ENCODE measurements at regions not wholly inside any gene's neighbourhood (a gene's known extent, or its start where the extent isn't known, plus 50 kb on each side); places are given as distances from the start of the nearest gene placed in this dataset.

DNA sequence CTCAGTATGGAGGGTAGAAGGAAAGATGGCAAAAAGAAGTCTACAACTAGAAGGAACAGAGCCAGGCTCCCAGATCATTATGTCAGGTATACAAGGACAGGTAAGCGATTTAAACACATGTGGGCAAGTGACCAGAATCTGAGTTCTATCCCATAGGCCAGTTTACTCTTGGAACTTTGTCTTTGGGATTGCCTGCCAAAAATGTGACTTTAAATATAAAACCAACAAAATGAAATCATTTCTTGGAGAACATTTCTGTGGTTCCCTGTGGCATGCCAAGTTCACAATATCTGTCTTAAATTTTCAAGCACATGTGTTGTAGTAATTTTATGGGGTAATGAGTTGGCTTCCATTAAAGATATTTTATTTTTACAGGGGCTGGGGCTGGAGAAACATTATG is 141.0 kb downstream of the SLC17A6 start:
- H2AFZ ChIP-seq (ENCODE audit: control insufficient read depth, low read depth, low read length): no peak overlapping the region
- intact Hi-C loops (cut with micrococcal nuclease; ENCODE audit: unreplicated experiment) (no loop called here), in situ Hi-C loops (cut with MboI) (no loop called here)
- WGBS (ENCODE audit: insufficient coverage, insufficient replicate concordance, low lambda C conversion rate, missing lambda C conversion rate): 9% methylated on average over 1 of the region's 1 CpG
- ATAC-seq (no peak), DNase-seq (ENCODE audit: low read depth, low spot score) (no peak), FAIRE-seq (no peak)
- no peaks in the 10 kb centered on the region for H3K79me2 ChIP-seq (ENCODE audit: control insufficient read depth, insufficient read depth, low read length)
- no peaks in the 10 kb centered on the region for H3K9me3 ChIP-seq (replicated peaks; ENCODE audit: control insufficient read depth, insufficient read depth, low read length)
- no peaks in the 10 kb centered on the region for H4K20me1 ChIP-seq (ENCODE audit: control insufficient read depth, insufficient read depth)
- no peaks in the 10 kb centered on the region for H3K36me3 ChIP-seq (ENCODE audit: control insufficient read depth in 2 of 2, insufficient read depth in 2 of 2, low read length in 1 of 2)
- ChIA-PET SMC1A (ENCODE audit: uncharacterized antibody, unreplicated experiment) (no interaction called here), RAD21 (ENCODE audit: unreplicated experiment) (no interaction called here), POLR2A (no interaction called here), CTCF (no interaction called here)
- no peaks in the 10 kb centered on the region for H3K27me3 ChIP-seq (replicated peaks in 1 of 2; ENCODE audit: control insufficient read depth in 2 of 2, insufficient read depth in 2 of 2, low read length in 1 of 2)
- H3K4me2 ChIP-seq (ENCODE audit: control insufficient read depth, insufficient read depth): no peak overlapping the region
- H3K9ac ChIP-seq (ENCODE audit: control insufficient read depth, insufficient read depth, low read length): no peak overlapping the region
- BruUV-seq (replicated peaks): no TSS peak
- no peak overlapping the region for H3K4me3 ChIP-seq
- no peak for TF ChIP-seq LARP7 (IDR thresholded peaks at IDR 0.05)
- no peak for TF ChIP-seq SMC3 (IDR thresholded peaks at IDR 0.05; ENCODE audit: borderline replicate concordance, low read length)
- no peak for TF ChIP-seq NR2F1 (conservative IDR thresholded peaks at IDR 0.05)
- no peak for TF ChIP-seq SIN3A (IDR thresholded peaks at IDR 0.05; ENCODE audit: low read depth, low read length)
- no peak for TF ChIP-seq MEF2B (IDR thresholded peaks at IDR 0.05; ENCODE audit: partially characterized antibody, poor library complexity, severe bottlenecking)
- no peak for TF ChIP-seq SMAD5 (IDR thresholded peaks at IDR 0.05; ENCODE audit: low read depth)
- TF ChIP-seq ZBED1 (IDR thresholded peaks at IDR 0.05; ENCODE audit: borderline replicate concordance): no peak
- no peak for TF ChIP-seq POU2F2 (IDR thresholded peaks at IDR 0.05; ENCODE audit: borderline replicate concordance, low read depth, low read length)
- no peak for TF ChIP-seq KAT2A (conservative IDR thresholded peaks at IDR 0.05; ENCODE audit: control insufficient read depth, low read depth, low read length)
- TF ChIP-seq GATAD2B (conservative IDR thresholded peaks at IDR 0.05; ENCODE audit: low read depth): no peak
- H3K27ac ChIP-seq (ENCODE audit: control insufficient read depth, insufficient read depth): no peak overlapping the region
- H3K4me1 ChIP-seq (ENCODE audit: control insufficient read depth, insufficient read depth, low read length): no peaks in the 10 kb centered on the region

DNA sequence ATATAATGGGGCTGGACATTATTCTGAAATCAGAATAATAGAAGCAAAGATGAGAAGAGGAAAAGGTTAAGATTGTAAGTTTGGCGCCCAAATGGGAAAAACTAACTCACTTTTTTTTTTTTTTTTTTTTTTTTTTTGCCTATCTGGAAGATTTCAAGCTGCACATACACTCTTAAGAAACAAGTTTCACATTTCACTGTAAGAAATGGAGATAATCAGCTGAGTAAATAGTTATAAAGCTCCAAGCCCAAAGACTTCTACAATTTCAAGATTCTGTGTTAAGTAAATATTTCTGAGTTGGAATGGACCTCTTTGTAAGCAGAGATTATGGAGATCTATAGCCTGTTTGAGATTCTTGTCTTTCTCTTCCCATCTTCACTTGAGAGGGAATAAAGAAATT is 140.0 kb downstream of the SLC17A6 start:
- CTCF ChIA-PET: interaction anchor here (1.0 kb wide), 1 partner anchor 172 kb away, joined by 4 read pairs; no protein-coding TSS in a partner anchor
- no TSS peak for BruUV-seq (replicated peaks)
- Histone ChIP-seq H3K79me2 (ENCODE audit: control insufficient read depth, insufficient read depth, low read length) (no peaks in the 10 kb centered on the region), H4K20me1 (ENCODE audit: control insufficient read depth, insufficient read depth) (no peaks in the 10 kb centered on the region), H3K27ac (ENCODE audit: control insufficient read depth, insufficient read depth) (no peak overlapping the region), H3K4me3 (no peak overlapping the region), H3K27me3 (replicated peaks in 1 of 2; ENCODE audit: control insufficient read depth in 2 of 2, insufficient read depth in 2 of 2, low read length in 1 of 2) (no peaks in the 10 kb centered on the region), H3K9me3 (replicated peaks; ENCODE audit: control insufficient read depth, insufficient read depth, low read length) (no peaks in the 10 kb centered on the region), H3K9ac (ENCODE audit: control insufficient read depth, insufficient read depth, low read length) (no peak overlapping the region), H3K4me1 (ENCODE audit: control insufficient read depth, insufficient read depth, low read length) (no peaks in the 10 kb centered on the region), H3K36me3 (ENCODE audit: control insufficient read depth in 2 of 2, insufficient read depth in 2 of 2, low read length in 1 of 2) (no peaks in the 10 kb centered on the region), H2AFZ (ENCODE audit: control insufficient read depth, low read depth, low read length) (no peak overlapping the region), H3K4me2 (ENCODE audit: control insufficient read depth, insufficient read depth) (no peak overlapping the region)
- WGBS (ENCODE audit: insufficient coverage, insufficient replicate concordance, low lambda C conversion rate, missing lambda C conversion rate): 0% methylated on average over 1 of the region's 1 CpG
- SMC1A ChIA-PET (ENCODE audit: uncharacterized antibody, unreplicated experiment): no interaction called here
- no peak for FAIRE-seq
- in situ Hi-C loops (cut with MboI) (no loop called here), intact Hi-C loops (cut with micrococcal nuclease; ENCODE audit: unreplicated experiment) (no loop called here)
- RAD21 ChIA-PET (ENCODE audit: unreplicated experiment): interaction anchor here (0.6 kb wide), 1 partner anchor 34 kb away, joined by 3 read pairs; no protein-coding TSS in a partner anchor
- no peak for ATAC-seq
- TF ChIP-seq TBL1XR1 (IDR thresholded peaks at IDR 0.05; ENCODE audit: low read depth, low read length): no peak
- TF ChIP-seq, protein P1, sequence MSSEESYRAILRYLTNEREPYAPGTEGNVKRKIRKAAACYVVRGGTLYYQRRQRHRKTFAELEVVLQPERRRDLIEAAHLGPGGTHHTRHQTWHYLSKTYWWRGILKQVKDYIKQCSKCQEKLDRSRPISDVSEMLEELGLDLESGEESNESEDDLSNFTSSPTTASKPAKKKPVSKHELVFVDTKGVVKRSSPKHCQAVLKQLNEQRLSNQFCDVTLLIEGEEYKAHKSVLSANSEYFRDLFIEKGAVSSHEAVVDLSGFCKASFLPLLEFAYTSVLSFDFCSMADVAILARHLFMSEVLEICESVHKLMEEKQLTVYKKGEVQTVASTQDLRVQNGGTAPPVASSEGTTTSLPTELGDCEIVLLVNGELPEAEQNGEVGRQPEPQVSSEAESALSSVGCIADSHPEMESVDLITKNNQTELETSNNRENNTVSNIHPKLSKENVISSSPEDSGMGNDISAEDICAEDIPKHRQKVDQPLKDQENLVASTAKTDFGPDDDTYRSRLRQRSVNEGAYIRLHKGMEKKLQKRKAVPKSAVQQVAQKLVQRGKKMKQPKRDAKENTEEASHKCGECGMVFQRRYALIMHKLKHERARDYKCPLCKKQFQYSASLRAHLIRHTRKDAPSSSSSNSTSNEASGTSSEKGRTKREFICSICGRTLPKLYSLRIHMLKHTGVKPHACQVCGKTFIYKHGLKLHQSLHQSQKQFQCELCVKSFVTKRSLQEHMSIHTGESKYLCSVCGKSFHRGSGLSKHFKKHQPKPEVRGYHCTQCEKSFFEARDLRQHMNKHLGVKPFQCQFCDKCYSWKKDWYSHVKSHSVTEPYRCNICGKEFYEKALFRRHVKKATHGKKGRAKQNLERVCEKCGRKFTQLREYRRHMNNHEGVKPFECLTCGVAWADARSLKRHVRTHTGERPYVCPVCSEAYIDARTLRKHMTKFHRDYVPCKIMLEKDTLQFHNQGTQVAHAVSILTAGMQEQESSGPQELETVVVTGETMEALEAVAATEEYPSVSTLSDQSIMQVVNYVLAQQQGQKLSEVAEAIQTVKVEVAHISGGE (CRISPR knock-in tag; IDR thresholded peaks at IDR 0.05): no peak
- TF ChIP-seq, protein P2, sequence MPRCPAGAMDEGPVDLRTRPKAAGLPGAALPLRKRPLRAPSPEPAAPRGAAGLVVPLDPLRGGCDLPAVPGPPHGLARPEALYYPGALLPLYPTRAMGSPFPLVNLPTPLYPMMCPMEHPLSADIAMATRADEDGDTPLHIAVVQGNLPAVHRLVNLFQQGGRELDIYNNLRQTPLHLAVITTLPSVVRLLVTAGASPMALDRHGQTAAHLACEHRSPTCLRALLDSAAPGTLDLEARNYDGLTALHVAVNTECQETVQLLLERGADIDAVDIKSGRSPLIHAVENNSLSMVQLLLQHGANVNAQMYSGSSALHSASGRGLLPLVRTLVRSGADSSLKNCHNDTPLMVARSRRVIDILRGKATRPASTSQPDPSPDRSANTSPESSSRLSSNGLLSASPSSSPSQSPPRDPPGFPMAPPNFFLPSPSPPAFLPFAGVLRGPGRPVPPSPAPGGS (IDR thresholded peaks at IDR 0.05; ENCODE audit: borderline replicate concordance, insufficient read depth, low read depth, low read length, poor library complexity, severe bottlenecking): no peak
- no peak for TF ChIP-seq RAD51 (IDR thresholded peaks at IDR 0.05)
- TF ChIP-seq SUPT20H (IDR thresholded peaks at IDR 0.05; ENCODE audit: borderline replicate concordance, control insufficient read depth, low read depth, low read length): no peak
- POLR2A ChIA-PET: no interaction called here
- no peak for DNase-seq (ENCODE audit: low read depth, low spot score)
